ENCODE measurements at regions not wholly inside any gene's neighbourhood (a gene's known extent, or its start where the extent isn't known, plus 50 kb on each side); places are given as distances from the start of the nearest gene placed in this dataset.
"Not testable (repeated sequence)": the region's sequence is repeated elsewhere in the genome, so short reads cannot be mapped to it uniquely, and the experiment has no call there.

DNA sequence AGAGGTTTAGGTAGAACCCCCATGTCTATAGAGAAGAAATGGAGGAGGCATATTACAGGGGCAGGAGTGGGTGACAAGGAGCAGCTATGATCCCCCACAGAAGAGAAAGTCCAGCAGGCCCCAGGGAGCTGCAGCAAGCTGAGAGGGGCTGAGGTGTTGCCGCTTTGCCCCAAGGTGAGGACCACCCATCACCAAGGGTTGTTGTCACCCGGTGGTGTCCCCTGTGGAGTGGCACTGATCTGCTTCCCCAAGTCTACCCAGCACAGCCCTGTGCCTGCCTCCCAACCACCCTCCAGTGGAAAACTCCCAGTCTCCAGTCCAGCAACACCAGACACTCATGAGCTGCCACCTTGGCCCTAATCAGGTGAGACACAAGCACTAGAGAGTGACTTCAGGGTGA, 149.3 kb upstream of the NOCT start:
- ATAC-seq = no peak
- intact Hi-C loops (cut with DNase I) = no loop called here

DNA sequence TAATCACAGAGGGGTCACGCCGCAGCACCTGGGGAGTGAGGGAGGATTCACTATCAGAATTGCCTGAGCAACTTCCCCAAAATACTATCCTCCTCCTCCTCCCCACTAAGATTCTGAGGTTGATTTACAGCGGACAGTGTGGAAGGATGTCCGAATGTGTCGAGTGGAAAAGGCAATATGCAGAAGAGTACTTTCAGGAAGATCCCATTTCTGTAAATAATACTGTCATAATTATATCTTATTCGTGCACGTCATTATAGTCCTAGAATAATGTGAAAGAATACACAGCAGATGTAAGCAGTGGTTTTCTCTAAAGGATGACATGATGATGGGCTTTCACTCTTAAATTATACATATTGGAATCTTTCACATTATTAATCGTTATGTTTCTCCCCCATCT, 149.8 kb upstream of the NOCT start:
- no peak for ATAC-seq
- DNase-seq (ENCODE audit: low spot score) = no peak
- intact Hi-C loops (cut with DNase I) = no loop called here

More for the DNA sequence above, 149.3 kb upstream of the NOCT start:
- no peak for DNase-seq (ENCODE audit: low spot score)

DNA sequence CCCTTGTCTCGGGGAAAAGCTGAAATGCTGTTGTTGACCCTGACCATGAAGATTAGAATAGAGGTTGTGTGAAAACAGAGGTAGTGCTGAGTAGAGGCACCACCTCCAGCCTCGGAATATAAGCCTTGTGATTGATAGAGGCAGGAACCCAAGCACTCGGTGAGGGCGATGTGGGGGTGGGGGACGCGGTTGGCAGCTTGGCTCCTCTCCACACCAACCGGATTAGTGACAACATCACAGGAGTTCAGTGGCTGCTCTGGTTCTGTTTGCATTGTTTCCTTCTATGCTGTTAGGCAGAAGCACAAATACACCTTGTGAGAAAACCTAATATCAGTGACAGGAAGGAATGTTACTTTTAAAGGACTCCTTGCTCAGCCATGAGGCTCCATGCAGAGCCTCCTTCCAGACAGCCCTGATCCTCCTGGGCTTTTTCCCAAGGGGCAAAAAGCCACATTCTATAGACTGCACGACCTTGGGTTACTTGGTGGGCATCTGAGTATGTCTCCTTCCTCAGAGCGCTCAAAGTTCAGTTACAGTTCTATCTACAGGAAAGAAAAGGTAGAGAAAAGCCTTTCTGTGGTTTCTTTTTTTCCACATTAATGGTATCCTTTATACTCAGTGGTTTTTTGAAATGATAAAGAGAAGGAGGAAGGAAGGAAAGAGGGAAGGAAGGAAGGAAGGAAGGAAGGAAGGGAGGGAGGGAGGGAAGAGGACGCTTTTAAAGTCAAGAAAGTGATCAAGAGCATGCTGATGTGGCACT, 150.4 kb upstream of the NOCT start:
- intact Hi-C loops (cut with DNase I) = no loop called here
- no peak for ATAC-seq
- no peak for DNase-seq (ENCODE audit: low spot score)

DNA sequence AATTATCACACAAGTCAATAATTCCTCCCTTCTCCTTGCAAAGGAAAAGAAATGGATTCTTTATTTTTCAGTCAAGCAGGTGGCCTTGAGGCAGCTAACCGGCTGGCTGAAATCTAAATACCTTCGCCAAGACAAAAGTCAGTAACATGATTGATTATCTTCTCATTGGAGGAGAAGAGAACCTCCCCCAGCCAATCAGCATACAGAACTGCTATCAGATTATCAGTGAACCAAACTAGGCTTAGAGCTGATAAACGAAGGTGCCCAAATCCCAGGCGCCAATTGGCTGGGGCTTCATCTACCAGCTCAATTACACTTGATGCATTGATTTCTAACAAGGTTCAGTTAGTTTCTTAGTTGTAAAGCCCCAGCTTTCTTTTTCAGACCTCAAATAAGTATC, 152.4 kb upstream of the NOCT start:
- DNase-seq (ENCODE audit: low spot score) (no peak), ATAC-seq (no peak)
- intact Hi-C loops (cut with DNase I) = no loop called here

DNA sequence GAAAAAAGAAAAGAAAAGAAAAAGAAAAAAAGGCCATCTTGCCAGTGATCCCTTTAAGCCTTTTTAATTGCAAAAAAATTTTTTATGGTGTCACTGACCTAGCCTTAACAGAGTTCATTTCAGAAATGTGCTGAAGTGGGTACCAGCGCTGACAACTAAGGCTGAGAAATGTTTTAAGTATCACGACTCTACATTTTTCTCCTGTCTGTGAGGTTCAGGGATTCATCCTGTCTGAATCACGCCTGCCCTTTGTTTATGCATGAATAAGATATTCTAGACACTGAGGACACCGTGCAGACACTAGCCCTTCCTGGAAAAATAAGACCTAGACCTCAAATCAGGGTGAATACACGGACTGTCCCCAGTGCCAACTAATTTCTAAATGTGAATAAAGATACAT, 154.4 kb upstream of the NOCT start:
- intact Hi-C loops (cut with DNase I) = no loop called here
- DNase-seq (ENCODE audit: low spot score) = no peak
- ATAC-seq = no peak

DNA sequence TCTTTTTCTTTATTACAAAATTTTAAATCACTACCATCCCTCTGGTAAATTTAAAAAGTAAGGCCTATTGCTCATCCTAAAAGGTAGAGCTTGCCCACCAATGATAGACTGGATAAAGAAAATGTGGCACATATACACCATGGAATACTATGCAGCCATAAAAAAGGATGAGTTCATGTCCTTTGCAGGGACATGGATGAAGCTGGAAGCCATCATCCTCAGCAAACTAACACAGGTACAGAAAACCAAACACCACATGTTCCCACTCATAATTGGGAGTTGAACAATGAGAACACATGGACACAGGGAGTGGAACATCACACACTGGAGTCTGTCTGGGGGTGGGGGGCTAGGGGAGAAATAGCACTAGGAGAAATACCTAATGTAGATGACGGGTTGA, 155.2 kb upstream of the NOCT start:
- DNase-seq (ENCODE audit: low spot score); ATAC-seq; intact Hi-C loops (cut with DNase I): not testable (repeated sequence)

DNA sequence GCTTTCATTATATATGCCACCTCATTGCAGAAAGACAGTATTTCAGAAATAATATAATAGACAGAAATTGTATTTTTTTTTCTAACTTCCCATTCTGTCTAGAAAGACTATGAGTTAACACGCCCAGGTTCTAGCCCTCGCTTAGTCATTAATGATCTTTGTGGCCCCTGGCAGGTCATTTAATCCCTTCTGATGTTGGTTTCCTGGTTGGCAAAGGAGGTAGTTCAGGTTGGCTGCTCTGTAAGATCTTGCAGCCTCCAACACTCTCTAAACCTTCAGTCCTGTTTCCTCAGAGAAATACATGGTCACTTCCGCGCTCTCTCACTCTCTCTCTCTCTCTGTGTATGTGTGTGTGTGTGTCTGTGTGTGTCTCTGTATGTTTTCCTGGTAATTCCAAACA, 156.3 kb upstream of the NOCT start:
- DNase-seq (ENCODE audit: low spot score) = no peak
- intact Hi-C loops (cut with DNase I) = no loop called here
- ATAC-seq = no peak

DNA sequence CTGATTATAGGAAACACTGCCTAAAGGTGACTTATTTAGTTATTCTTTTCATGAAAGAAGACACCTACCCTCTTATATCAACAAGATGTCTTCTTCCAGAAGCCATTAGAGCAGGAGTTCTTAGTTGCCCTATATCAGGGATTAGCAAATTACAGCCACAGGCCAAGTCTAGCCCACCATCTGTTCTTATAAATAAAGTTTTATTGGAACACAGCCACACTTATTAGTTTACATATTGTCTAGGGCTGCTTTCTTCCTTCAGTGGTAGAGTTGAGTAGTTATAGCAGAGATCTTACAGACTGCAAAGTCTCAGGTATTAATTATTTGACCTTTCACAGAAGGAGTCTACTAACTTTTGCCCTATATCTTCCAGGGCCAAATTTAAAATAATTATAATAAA, 157.2 kb upstream of the NOCT start:
- no peak for ATAC-seq
- intact Hi-C loops (cut with DNase I) = no loop called here
- no peak for DNase-seq (ENCODE audit: low spot score)

DNA sequence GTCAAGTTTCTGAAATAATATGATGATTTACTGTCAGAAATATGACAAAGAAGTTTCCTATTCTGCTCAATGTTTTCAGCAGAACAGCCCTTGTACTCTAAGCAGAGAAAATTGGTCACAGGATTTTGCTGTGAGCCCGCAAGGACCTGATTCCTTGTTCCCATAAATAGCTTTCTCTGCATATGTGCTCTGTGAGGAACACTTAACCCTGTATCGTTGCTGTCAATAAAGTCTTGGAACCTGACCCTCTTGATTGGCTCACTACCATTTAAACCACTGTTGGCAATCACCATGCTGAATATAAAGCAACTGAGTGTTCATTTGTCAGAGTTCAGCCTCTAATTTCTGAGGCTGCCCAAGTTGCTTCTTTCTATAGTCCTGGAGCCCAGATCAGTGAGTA, 158.2 kb upstream of the NOCT start:
- ATAC-seq (no peak), DNase-seq (ENCODE audit: low spot score) (no peak)
- intact Hi-C loops (cut with DNase I) = no loop called here

DNA sequence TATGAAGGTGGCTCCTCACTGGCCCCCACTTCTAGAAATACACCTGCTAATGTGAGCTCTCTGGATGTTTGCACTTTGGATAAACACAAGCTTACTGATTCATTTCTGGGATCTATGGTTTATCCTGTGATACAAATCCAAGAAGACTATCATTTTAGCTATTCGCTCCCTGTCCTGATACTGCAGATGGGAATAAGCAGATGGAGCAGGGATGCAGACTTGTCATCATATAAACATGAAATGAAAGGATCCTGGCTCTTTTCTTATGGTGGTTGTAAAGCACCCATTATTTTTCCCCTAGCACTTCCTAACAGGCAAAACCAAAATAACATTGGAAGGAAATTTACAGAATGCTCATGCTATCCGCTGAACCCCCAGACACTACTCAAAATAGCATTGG, 162.9 kb upstream of the NOCT start:
- intact Hi-C loops (cut with DNase I) = no loop called here
- ATAC-seq (no peak), DNase-seq (ENCODE audit: low spot score) (no peak)

DNA sequence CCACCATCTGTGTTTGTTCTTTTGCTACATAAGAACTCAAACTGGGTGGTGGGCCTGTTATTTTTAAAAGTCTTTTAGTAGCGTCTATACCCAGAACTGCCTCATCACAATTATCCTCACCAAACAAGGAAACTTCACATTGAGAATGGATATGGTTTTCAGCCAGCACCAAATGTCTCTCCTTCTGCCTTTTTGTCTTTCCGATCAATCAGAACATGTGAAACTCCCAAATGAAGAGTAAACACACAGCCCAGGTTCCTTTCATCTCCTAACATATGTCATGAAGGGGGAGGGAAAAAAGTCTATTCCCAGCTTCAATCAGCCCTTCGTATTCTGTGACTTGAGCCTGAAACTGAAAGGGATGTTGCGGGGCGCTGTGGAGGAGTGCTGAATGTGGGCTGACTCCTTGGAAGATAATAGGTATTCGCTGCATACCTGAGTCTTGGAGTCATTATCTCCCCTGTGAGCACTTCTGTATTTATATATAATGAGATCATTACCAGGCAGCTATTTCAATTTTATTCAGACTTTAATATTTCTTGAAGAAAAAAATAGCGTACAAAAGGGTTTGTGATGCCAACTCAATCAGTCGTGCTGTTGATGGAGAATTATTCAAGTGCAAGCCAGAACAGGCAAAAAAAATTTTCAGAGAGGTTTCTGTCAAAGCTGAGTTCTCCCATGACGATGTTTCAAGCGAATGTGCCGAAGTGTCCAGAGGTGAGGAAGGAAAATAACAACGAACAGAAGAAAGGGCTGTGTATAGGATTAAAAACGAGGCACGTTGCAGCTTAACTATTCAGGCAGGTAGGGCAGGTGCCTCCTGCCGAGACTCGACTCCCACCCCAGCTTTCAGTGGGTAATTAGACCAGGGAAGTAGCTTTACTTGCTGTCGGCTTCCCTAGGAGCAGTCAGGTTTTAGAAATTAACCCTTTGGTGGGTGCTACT, 163.9 kb upstream of the NOCT start:
- DNase-seq (ENCODE audit: low spot score) (no peak), ATAC-seq (no peak)
- intact Hi-C loops (cut with DNase I) = no loop called here

DNA sequence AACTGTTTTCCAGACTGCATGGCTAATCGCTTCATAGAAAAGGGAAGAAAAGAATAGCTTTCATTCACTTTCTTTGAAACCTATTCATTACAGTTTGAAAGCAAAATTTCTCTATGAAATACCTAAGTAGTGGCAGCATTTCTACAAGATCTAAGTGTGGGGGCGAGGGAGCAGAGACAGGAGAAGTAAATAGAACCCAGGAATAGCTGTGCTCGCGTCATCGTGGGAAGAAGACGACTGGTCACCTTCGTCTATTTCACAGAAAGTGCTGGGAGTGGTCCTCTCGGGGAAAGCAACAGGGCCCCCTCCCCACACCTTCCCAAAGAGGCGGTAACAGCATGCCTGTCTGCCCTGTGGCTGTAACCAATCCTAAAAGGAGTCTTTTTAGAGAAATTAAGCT, 169.9 kb upstream of the NOCT start:
- intact Hi-C loops (cut with DNase I) = no loop called here
- ATAC-seq (no peak), DNase-seq (ENCODE audit: low spot score) (no peak)

DNA sequence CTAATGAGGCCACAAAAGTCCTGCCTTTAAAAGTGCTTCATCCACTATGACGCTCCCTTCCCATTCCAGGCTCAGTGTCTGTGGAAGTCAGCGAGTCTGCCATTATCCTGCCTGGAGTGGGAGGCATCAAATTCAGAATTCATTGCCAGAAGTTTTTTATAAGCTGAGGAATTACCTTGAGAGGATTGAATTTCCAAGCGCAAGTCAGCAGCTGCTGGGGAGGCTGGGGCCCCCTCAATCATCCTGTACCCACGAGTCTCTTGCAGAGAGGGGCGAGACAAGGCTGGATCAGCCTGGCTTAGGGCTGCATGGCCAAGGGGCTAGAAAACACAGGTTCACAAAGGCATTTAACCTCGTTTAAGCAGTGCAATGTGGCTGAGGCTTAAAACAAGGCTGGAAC, 170.5 kb upstream of the NOCT start:
- ATAC-seq (no peak), DNase-seq (ENCODE audit: low spot score) (no peak)
- intact Hi-C loops (cut with DNase I) = no loop called here

DNA sequence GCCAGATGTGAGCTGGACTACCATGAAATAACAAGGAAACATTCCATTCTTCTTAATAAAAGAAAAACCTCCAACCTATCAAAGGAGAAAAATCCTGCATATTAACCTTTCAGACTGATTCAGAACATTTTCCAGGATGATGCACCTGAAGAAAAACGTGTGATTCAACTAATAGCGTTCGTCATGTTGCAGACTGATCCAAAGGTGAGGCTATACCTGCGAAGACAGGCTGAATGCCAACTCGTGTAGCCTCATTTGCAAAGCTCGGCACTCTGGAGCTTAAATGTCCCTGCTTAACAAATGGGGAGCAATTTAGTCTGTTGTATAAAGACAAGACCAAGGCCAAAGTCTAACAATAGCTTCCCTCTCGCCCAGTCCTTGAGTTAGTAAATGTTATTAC, 172.0 kb upstream of the NOCT start:
- no peak for ATAC-seq
- intact Hi-C loops (cut with DNase I) = no loop called here
- no peak for DNase-seq (ENCODE audit: low spot score)

DNA sequence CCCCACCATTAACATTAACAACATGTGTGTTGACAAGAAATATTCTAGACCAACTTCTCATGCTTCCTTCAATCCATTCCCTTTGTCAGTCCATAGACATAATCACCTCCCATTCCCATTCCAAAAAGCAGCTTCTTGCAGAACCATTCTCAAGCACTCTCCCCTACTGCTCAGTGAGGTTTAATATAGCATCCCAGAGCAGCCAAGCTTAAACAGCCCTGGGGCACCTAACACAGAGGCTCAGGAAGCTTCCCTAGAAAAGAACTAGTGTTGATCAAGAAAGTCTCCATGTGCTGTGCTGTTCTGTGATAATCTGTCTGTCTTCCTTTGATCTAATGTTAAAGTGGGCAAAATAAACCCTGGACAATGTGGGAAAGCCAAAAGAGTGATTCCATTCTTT, 174.2 kb upstream of the NOCT start:
- no peak for DNase-seq (ENCODE audit: low spot score)
- ATAC-seq = no peak
- intact Hi-C loops (cut with DNase I) = no loop called here

DNA sequence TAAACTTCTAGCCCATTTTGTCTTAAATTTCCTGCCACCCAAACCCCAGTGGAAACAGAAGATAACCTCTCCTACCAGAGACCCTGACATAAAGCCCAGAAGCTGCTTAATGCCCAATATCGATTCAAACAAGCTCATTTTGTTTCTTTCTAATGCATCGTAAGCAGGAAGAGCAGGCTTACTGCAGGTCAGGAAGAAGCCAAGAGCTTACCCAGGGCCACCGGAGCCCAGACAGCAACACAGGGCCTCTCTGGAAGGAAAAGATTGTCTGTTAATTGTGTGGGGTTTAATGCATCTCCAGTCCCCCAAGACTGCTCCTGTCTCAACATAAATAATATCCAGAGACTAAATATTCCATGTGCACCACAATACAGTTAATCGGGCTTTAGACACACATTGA, 177.3 kb upstream of the NOCT start:
- ATAC-seq (no peak), DNase-seq (ENCODE audit: low spot score) (no peak)
- intact Hi-C loops (cut with DNase I) = no loop called here

DNA sequence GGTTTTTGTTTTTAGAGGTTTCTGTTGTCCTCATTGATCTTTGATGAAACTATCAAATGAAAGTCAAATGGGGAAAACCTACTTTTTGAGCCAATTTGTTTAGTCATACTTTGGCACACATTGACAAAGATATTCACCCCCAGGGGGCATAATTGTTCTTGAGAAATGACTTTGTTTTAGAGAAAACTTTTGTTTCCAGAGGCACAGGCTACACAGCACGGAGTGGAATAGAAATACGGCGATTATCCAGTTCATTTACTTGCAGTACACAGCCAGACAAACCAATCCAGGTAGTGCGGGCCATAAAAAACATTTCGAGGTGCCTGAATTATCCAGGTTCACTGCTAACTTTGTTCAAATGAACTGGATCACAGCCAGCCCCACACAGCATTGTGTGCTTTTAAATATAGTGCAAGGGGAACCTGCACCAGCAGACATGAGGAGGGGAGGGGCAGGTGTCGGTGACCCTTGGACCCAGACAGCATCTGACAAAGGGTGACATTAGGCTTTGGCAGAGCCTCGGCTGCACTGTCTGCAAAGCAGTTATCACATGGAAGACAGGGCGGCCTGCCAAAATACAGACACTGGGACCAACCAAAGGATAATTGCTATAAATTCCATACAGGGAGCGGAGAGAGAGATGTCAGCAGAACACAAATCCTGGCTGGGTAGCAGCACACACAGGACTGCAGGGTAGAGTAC, 179.6 kb upstream of the NOCT start:
- DNase-seq (ENCODE audit: low spot score) (no peak), ATAC-seq (no peak)
- intact Hi-C loops (cut with DNase I) = no loop called here

DNA sequence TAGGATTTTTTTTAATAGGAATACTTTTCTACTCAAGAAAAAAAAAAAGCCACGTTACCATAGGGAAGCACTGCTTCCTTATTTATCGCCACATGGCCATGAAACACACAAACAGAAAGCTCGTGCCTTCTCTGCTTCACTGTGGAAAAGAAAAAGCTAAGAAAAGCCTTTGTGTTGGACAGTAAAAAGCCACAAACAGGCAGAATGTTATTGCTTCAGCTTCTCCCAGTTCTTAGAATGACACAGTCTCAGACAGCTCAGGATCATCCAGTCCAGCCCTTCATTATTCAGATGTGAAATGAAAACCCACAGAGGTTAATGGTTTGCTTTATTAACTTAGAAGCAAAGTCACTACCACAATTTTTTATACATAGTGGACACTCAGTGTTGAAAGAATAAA, 181.6 kb upstream of the NOCT start:
- ATAC-seq = no peak
- no peak for DNase-seq (ENCODE audit: low spot score)
- intact Hi-C loops (cut with DNase I) = no loop called here

DNA sequence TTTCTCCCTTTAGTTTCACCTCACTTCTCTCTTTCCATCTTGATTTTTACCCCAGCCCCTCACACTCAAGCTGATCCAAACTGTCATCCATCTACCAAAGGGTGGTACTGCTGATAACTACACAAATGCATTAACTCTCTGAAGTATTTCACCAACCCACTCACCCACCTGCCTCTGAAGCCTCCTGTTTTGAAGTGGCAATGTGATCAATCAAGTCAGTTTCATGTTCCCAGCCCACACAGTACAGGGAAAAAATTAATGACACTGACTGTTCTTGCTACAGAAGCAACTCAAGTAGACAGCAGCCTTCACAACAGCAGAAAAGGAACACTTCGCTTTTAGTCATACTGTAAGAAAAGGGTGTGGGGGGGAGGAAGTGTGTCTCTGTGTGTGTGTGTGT, 183.0 kb upstream of the NOCT start:
- ATAC-seq = no peak
- DNase-seq (ENCODE audit: low spot score) = no peak
- intact Hi-C loops (cut with DNase I) = no loop called here

DNA sequence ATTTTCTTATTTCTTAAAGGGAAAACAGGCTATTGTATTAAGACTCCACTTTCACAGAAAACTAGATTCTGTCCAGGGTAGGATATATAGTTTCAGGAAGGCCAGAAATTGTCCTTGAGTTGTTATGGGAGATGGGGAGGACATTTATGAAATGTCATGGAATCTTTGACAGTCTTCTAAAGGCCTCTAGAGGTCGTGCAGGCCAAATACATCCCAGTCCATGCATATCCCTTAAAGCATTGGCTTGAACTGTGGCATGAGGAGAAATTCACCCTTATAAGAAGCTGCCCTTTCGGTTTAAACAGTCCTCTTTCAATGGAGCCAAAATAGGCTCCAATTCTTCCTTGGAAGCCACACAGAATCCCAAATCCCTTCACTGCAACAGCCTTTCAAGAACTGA, 183.6 kb upstream of the NOCT start:
- no peak for ATAC-seq
- no peak for DNase-seq (ENCODE audit: low spot score)
- intact Hi-C loops (cut with DNase I) = no loop called here
